ENCODE measurements at regions not wholly inside any gene's neighbourhood (a gene's known extent, or its start where the extent isn't known, plus 50 kb on each side); places are given as distances from the start of the nearest gene placed in this dataset.

GRCh38 chrX:137305404-137305803 is 260.5 kb upstream of the ZIC3 start:
- Mint-ChIP-seq H3K27me3 (ENCODE audit: low read depth) (peaks cover 3% of the 10 kb centered on the region), H3K4me1 (no peaks in the 10 kb centered on the region), H3K27ac (no peak overlapping the region), H3K4me3 (no peak overlapping the region), H3K36me3 (ENCODE audit: low read depth) (no peaks in the 10 kb centered on the region), H3K9me3 (peaks cover 4% of the 10 kb centered on the region)
- TF ChIP-seq, protein P1, sequence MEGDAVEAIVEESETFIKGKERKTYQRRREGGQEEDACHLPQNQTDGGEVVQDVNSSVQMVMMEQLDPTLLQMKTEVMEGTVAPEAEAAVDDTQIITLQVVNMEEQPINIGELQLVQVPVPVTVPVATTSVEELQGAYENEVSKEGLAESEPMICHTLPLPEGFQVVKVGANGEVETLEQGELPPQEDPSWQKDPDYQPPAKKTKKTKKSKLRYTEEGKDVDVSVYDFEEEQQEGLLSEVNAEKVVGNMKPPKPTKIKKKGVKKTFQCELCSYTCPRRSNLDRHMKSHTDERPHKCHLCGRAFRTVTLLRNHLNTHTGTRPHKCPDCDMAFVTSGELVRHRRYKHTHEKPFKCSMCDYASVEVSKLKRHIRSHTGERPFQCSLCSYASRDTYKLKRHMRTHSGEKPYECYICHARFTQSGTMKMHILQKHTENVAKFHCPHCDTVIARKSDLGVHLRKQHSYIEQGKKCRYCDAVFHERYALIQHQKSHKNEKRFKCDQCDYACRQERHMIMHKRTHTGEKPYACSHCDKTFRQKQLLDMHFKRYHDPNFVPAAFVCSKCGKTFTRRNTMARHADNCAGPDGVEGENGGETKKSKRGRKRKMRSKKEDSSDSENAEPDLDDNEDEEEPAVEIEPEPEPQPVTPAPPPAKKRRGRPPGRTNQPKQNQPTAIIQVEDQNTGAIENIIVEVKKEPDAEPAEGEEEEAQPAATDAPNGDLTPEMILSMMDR (IDR thresholded peaks at IDR 0.05; ENCODE audit: unreplicated experiment in 3 of 3) = no peak

DNA sequence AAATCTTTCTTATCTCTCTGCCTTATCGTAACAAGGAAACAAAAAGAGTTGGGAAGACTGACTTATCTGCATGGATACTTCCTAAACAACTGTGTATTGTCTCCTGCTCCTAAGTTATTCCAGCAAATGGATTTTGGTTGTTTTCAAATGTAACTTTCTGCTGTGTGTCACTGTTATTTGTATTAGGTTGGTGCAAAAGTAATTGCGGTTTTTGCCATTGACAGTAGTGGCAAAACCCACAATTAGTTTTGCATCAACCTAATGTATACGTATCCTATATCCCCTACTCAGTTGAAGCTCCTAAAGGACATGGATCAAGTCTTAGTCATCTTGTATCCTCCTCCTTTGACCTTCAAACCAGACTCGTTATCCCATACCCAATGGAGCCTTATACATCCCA is 263.4 kb upstream of the GPR101 start:
- Mint-ChIP-seq H3K4me1 (no peaks in the 10 kb centered on the region), H3K9me3 (peaks cover 11% of the 10 kb centered on the region), H3K4me3 (no peak overlapping the region), H3K27ac (no peak overlapping the region), H3K36me3 (ENCODE audit: low read depth) (no peaks in the 10 kb centered on the region), H3K27me3 (ENCODE audit: low read depth) (no peaks in the 10 kb centered on the region)
- TF ChIP-seq, protein P1 (IDR thresholded peaks at IDR 0.05; ENCODE audit: unreplicated experiment in 3 of 3) = no peak

DNA sequence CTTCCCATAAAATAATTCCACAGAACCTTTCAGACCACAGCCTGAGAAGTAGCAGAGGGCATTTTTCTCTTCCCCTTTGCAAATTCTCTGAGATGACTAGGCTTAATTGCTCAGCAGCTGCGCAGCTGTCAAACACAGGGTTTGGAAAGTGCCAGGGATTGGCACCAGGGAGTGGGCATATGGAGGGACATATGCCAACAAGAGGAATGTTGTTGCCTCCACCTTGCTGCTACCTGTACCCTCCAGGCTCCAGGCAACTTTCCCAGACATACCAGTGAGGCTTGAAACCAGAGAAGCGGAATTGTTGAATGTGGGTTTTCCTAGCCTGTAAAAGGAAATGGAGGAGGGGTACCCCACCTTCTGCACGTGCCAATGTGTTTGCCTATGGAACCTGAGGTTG is 256.2 kb upstream of the GPR101 start:
- no peak overlapping the region for H3K4me3 Mint-ChIP-seq
- H3K27ac Mint-ChIP-seq = no peak overlapping the region
- TF ChIP-seq, protein P1 (IDR thresholded peaks at IDR 0.05; ENCODE audit: unreplicated experiment in 3 of 3) = no peak
- no peaks in the 10 kb centered on the region for H3K4me1 Mint-ChIP-seq
- peaks cover 5% of the 10 kb centered on the region for H3K27me3 Mint-ChIP-seq (ENCODE audit: low read depth)
- H3K9me3 Mint-ChIP-seq = peaks cover 8% of the 10 kb centered on the region
- no peaks in the 10 kb centered on the region for H3K36me3 Mint-ChIP-seq (ENCODE audit: low read depth)

- Mint-ChIP-seq H3K27ac (no peak overlapping the region), H3K9me3 (peaks cover 3% of the 10 kb centered on the region)
Observed at GRCh38 chrX:137287191-137287590, 253.4 kb upstream of the GPR101 start.

DNA sequence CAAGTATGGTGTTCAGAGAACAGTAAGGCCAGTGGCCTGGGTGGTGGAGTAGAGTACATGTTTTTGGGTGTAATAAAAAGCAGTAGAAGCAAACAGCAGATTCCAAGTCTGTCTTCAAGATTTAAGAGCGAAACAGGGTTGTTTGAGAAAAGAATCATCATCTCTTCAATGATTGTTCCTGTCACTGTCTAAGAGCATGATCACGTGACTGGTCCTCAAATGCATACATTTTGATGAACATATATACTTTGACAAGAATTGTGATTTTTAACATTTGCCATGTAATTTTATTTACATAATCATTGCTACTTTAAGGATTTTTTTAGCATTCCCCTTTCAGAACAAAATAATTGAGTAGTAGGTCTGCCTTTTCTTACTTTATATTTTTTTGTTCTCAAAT is 252.6 kb upstream of the GPR101 start:
- H3K27ac Mint-ChIP-seq = no peak overlapping the region
- peaks cover 3% of the 10 kb centered on the region for H3K9me3 Mint-ChIP-seq
- peaks cover 6% of the 10 kb centered on the region for H3K27me3 Mint-ChIP-seq (ENCODE audit: low read depth)
- no peaks in the 10 kb centered on the region for H3K36me3 Mint-ChIP-seq (ENCODE audit: low read depth)
- H3K4me3 Mint-ChIP-seq = no peak overlapping the region
- TF ChIP-seq, protein P1 (IDR thresholded peaks at IDR 0.05; ENCODE audit: unreplicated experiment in 3 of 3) = no peak
- no peaks in the 10 kb centered on the region for H3K4me1 Mint-ChIP-seq

More at GRCh38 chrX:137287191-137287590, 253.4 kb upstream of the GPR101 start:
- no peaks in the 10 kb centered on the region for H3K36me3 Mint-ChIP-seq (ENCODE audit: low read depth)
- H3K4me3 Mint-ChIP-seq = no peak overlapping the region
- peaks cover 6% of the 10 kb centered on the region for H3K27me3 Mint-ChIP-seq (ENCODE audit: low read depth)
- TF ChIP-seq, protein P1 (IDR thresholded peaks at IDR 0.05; ENCODE audit: unreplicated experiment in 3 of 3) = no peak
- H3K4me1 Mint-ChIP-seq = no peaks in the 10 kb centered on the region

GRCh38 chrX:137278825-137279224 is 245.0 kb upstream of the GPR101 start:
- Mint-ChIP-seq H3K27ac (no peak overlapping the region), H3K36me3 (ENCODE audit: low read depth) (no peaks in the 10 kb centered on the region), H3K27me3 (ENCODE audit: low read depth) (no peaks in the 10 kb centered on the region), H3K4me1 (no peaks in the 10 kb centered on the region), H3K9me3 (no peaks in the 10 kb centered on the region), H3K4me3 (no peak overlapping the region)
- TF ChIP-seq, protein P1 (IDR thresholded peaks at IDR 0.05; ENCODE audit: unreplicated experiment in 3 of 3) = no peak
